NCI-H446 (cell line): ENCODE measurements at regions not wholly inside any gene's neighbourhood (a gene's known extent, or its start where the extent isn't known, plus 50 kb on each side); places are given as distances from the start of the nearest gene placed in this dataset.
A peak's percentile ranks its signal among the peaks of the same experiment; 100 is the strongest.
"Not testable (repeated sequence)": the region's sequence is repeated elsewhere in the genome, so short reads cannot be mapped to it uniquely, and the experiment has no call there.

Experiments used
- DNase-seq, 2 experiments: peaks; one replicate each; lab custom pipeline; 2025; lab: John Stamatoyannopoulos, UW

GRCh38 chr3:103170651-103171050 lies 735.8 kb downstream of the ZPLD1 start:
- no peak for DNase-seq

GRCh38 chr3:103173940-103174339 lies 739.1 kb downstream of the ZPLD1 start:
- no peak for DNase-seq

DNA sequence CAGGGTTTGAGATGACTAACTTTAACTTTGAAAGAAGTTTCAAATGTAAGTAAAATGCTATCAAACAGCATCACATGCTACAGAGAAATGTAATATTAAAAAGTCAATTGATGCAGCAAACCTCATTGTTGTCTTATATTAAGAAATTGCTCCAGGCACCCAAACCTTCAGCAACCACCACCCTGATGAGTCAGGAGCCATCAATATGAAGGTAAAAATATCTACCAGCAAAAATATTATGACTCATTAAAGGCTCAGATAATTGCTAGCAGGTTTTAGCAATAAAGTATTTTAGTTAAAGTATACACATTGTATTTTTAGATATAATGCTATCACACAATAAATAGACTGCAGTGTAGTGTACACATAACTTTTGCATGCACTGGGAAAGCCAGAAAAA lies 746.3 kb downstream of the ZPLD1 start:
- no peak for DNase-seq

DNA sequence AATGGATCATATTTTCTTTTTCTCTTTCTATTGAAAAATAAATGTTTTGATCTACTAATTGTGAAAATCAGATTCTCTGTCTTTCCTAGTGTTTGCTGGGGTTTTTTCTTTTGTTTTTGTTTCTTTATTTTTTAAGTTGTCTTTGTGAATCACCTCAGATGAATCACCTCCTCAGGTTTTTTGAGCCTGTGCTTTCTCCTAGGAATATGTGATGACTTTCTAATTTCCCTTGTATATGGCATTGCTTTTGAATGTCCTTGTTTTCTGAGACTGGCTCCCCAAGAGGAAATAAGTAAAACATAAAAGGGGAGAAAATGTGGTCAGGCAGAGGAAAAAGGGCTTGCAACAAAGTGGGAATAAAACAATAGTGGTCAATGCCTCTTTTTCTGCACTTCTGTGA lies 750.0 kb downstream of the ZPLD1 start:
- no peak for DNase-seq

- DNase-seq: no peak
Observed at GRCh38 chr3:103189941-103190340, 755.1 kb downstream of the ZPLD1 start.

GRCh38 chr3:103195216-103195615 lies 760.4 kb downstream of the ZPLD1 start:
- DNase-seq: no peak

DNA sequence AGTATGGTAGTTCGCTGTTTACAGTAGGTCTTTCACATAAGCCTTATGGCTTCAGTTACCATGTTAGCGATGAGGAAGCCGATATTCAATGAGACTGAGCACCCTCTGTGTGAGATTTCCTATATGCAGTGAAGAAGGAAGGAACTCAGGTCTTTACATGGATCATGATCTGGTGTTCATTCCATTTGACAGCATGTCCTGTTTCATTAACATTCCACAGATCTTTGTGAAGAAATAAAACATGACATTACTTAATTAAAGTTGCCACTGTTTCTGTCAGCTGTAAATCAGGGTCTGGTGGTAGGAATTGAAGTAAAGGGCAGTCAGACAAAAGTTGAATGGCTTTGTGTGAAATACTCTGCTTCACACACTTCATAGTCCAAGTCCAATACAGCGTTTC lies 768.6 kb downstream of the ZPLD1 start:
- no peak for DNase-seq

DNA sequence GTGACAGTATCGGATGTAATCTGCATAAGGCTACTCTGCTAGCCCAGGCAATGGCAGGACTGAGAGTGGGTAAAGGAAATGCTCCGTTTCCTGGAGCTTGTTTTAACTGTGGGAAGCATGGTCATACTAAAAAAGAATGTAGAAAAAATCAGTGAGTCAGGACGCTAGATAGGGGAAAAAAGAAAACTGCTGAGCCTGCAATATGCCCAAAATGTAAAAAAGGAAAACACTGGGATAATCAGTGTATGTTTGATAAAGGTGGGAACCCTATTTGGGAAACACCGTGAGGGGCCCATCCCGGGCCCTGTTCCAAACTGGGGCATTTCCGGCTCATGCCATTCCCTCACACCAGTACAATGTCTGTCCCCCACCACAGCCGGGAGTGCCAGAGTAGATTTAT lies 775.8 kb downstream of the ZPLD1 start:
- DNase-seq: no peak

DNA sequence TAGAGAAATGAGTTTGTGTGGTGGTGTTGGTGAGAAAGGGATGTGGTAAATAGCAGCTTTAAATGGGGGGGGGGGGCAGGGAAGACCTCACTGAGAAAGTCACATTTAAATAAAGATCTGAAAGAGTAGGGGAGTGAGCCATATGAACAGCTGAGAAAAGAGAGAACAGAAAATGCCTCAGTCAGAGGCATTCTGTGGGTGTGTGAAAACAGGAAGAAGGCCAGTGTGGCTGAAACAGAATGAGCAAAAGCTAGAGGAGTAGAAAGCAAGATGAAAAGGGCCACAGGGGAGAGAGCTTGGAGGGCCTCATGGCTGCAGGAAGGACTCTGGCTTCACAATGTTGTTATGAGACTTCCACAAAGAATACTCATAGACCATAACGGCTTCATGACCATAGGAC lies 783.3 kb downstream of the ZPLD1 start:
- no peak for DNase-seq

- DNase-seq: no peak
Observed at GRCh38 chr3:103218793-103219192, 784.0 kb downstream of the ZPLD1 start.

DNA sequence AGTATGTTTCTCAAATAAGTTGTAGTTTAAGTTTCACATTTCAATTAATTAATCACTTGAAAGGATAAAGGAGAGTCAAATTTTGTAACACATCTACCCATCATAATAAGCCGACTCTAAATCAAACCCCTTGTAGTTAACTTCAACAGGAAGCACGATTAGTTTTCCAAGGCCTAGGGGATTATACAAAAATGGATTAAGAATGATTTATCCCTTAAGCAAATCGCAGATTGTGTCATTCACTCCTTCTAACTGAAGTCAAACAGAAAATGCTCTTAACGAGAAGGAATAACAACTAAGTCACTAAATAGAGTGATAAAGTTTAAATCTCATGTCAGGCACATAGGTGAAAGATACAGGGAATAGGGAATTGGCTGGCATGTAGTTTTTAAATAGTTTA lies 792.8 kb downstream of the ZPLD1 start:
- no peak for DNase-seq

- no peak for DNase-seq
Observed at GRCh38 chr3:103247459-103247858, 812.6 kb downstream of the ZPLD1 start.

DNA sequence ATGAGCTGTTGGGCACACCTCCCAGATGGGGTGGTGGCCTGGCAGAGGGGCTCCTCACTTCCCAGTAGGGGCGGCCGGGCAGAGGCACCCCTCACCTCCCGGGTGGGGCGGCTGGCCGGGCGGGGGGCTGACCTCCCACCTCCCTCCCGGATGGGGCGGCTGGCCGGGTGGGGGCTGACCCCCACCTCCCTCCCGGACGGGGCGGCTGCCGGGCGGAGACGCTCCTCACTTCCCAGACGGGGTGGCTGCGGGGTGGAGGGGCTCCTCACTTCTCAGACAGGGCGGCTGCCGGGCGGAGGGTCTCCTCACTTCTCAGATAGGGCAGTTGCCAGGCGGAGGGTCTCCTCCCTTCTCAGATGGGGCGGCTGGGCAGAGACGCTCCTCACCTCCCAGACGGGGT lies 820.0 kb downstream of the ZPLD1 start:
- DNase-seq: not testable (repeated sequence)

GRCh38 chr3:103269287-103269686 lies 834.5 kb downstream of the ZPLD1 start:
- DNase-seq: no peak

DNA sequence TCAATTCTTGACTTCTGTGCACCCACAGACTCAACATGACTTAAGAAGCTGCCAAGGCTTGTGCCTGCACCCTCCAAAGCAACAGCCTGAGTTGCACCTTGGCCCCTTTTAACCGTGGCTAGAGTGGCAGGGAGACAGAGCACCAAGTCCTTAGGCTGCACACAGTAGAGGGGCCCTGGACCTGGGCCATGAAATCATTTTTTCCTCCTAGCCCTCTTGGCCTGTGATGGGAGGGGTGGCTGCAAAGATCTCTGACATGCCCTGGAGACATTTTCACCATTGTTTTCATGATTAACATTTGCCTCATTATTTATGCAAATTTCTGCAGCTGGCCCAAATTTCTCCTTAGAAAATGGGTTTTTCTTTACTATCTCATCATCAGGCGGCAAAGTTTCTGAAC lies 836.8 kb downstream of the ZPLD1 start:
- DNase-seq: no peak

GRCh38 chr3:103295974-103296570 lies 861.3 kb downstream of the ZPLD1 start:
- DNase-seq: peak in 1 of 2 experiments; percentile 41

GRCh38 chr3:103297502-103297901 lies 862.7 kb downstream of the ZPLD1 start:
- not testable (repeated sequence) for DNase-seq

- DNase-seq: no peak
Observed at GRCh38 chr3:103306104-103306503, 871.3 kb downstream of the ZPLD1 start.

DNA sequence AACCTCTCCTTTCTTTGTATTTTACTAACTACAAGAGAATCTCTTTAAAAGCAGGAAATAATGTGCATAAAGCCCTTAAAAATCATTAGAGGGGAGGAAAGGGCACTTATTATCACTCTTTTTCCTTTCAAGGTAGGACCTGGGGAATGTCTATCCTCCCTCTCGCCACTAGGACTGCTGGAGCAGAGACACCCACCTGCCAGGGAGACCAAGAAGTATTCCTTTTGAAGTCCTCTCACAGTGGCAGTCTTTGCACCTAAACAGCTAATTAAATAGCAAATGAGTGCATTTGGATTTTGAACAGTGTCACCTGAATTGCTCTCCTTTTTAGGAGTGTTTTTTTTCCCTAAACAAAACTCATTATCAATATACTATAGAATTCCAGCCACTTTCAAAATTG lies 874.1 kb downstream of the ZPLD1 start:
- DNase-seq: no peak

- DNase-seq: no peak
Observed at GRCh38 chr3:103319912-103320311, 885.1 kb downstream of the ZPLD1 start.

DNA sequence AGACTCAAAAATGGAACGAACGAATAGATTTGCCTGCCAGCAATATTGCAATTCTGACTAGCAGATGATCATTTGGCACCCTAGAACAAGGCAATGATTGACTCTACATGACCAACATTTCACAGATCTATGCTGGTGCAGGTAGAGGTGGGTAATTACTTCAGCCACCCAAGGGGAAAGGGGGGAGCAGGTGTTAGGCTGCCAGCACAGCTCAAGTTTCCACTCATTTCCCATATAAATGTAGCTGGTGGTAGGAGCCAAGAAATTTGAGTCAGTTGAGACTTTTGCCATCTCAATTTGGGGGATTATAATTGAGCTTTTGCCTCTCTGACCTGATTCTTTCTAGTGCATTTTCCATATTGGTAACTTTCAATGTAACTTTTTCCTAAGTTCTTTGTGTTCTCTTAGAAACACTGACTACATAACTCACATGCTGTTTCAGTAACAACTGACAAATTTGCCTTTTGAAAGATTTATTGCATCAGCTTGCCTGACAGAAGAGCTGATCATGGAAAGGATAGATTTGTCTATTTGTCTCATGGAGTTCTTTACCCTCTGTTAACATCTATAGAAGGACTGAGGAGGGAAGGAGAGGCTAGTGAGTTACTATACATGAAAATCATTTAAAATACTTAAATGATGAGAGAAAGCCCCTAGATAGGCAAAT lies 902.5 kb downstream of the ZPLD1 start:
- no peak for DNase-seq

DNA sequence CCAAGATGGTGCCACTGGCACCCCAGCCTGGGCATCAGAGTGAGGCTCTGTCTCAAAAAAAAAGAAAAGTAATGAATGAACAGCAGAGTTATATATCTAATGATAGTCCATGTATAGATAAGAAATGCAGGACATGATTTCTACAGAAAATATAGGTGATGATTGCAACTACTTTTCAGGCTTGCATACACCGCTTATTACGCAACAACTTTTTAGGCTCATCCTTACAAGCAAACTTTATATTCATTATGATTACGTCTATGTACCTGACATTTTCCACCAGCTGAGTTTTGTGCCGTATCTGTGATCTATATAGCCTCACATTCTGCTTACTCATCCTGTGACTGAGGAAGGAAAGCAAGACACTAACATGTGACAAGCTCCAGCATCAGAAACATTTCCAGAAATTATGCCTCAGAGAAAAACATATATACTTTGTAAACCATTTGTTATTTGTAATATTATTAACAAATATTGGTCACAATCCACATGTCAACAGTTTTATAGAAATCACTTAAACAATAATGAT lies 906.3 kb downstream of the ZPLD1 start:
- no peak for DNase-seq

- DNase-seq: no peak
Observed at GRCh38 chr3:103342205-103342731, 907.5 kb downstream of the ZPLD1 start.

- no peak for DNase-seq
Observed at GRCh38 chr3:103349760-103350159, 914.9 kb downstream of the ZPLD1 start.
